GM13977 (cell line): ENCODE measurements at regions not wholly inside any gene's neighbourhood (a gene's known extent, or its start where the extent isn't known, plus 50 kb on each side); places are given as distances from the start of the nearest gene placed in this dataset.

Experiments used
- DNase-seq: peaks from one replicate; pipeline ENCODE4 v3.0.0; 2012; ENCODE audit warnings: low spot score
- CTCF ChIP-seq: IDR thresholded peaks from 2 replicates; pipeline ENCODE4 v1.5.1; 2012; ENCODE audit warnings: mild to moderate bottlenecking, control low read depth; ENCODE audit not compliant: insufficient read depth; ENCODE audit errors: extremely low read depth, missing control alignments
- in situ Hi-C: fragments of 300-500 bp; cut with MboI; formaldehyde crosslinking; loops from one replicate; pipeline ENCODE4 v1.12.0; 2022; ENCODE audit warnings: low sequenced_read_pairs, low pct_unique_long_range_greater_than_20kb, mixed read lengths, inconsistent platforms; ENCODE audit not compliant: unreplicated experiment

- in situ Hi-C loops, result no loop called here
- DNase-seq, result peak; percentile 8
- no peak for TF ChIP-seq CTCF
Observed at GRCh38 chr4:136841526-136841925, 690.8 kb downstream of the PCDH18 start.

- no peak for DNase-seq
- in situ Hi-C loops, result no loop called here
- TF ChIP-seq CTCF, result no peak
Observed at GRCh38 chr4:136838607-136839006, 693.7 kb downstream of the PCDH18 start.

- DNase-seq, result no peak
- TF ChIP-seq CTCF, result peak; percentile 16
- in situ Hi-C loops, result no loop called here
Observed at GRCh38 chr4:136831553-136831952, 700.7 kb downstream of the PCDH18 start.

GRCh38 chr4:136829280-136829679 lies 703.0 kb downstream of the PCDH18 start:
- in situ Hi-C loops, result no loop called here
- no peak for TF ChIP-seq CTCF
- DNase-seq, result no peak

GRCh38 chr4:136823020-136823419 lies 709.3 kb downstream of the PCDH18 start:
- no peak for DNase-seq
- TF ChIP-seq CTCF, result no peak
- in situ Hi-C loops, result no loop called here

GRCh38 chr4:136818811-136819330 lies 713.4 kb downstream of the PCDH18 start:
- DNase-seq, result no peak

More at GRCh38 chr4:136818811-136819330, 713.4 kb downstream of the PCDH18 start:
- TF ChIP-seq CTCF, result no peak
- in situ Hi-C loops, result no loop called here
